ENCODE measurements at regions not wholly inside any gene's neighbourhood (a gene's known extent, or its start where the extent isn't known, plus 50 kb on each side); places are given as distances from the start of the nearest gene placed in this dataset.

DNA sequence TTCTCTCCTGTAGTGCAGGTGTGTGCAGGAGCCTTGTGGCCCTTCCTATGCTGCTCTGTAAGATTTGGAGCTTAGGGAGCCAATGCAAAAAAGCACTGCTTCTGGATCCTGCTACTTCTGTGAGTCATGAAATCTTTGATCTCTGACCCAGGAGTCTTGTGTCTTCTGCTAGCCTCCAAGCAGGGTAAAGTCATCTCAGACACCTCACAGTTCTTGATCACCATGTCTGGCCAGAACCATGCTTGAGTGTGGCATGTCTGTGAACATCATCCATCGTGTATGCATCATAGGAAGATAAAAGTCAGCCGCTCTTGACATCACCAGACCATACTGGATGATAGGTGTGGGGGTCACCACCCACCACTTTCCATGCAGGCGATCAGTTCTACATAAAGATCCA lies 247.8 kb downstream of the RPLP1 start:
- Histone ChIP-seq H3K36me3 (ENCODE audit: insufficient read depth, low read length) (no peaks in the 10 kb centered on the region), H3K9ac (ENCODE audit: low read depth, low read length, poor library complexity, severe bottlenecking) (no peak overlapping the region), H3K4me2 (ENCODE audit: low read depth, low read length, poor library complexity, severe bottlenecking) (no peak overlapping the region), H4K20me1 (ENCODE audit: insufficient read depth, low read length, poor library complexity, severe bottlenecking) (no peaks in the 10 kb centered on the region), H3F3A (ENCODE audit: low read depth) (no peaks in the 10 kb centered on the region), H3K4me1 (ENCODE audit: insufficient read depth, low read length, poor library complexity, severe bottlenecking) (no peaks in the 10 kb centered on the region), H3K27me3 (ENCODE audit: insufficient read depth, low read length, poor library complexity, severe bottlenecking) (no peaks in the 10 kb centered on the region), H3K9me2 (replicated peaks; ENCODE audit: low read depth, low read length) (no peaks in the 10 kb centered on the region), H2AFZ (ENCODE audit: low read length) (no peak overlapping the region), H3K9me3 (ENCODE audit: insufficient read depth, low read depth, low read length) (no peaks in the 10 kb centered on the region), H3K79me2 (ENCODE audit: insufficient read depth, low read length) (no peaks in the 10 kb centered on the region), H3K4me3 (ENCODE audit: low read length, poor library complexity, severe bottlenecking) (no peak overlapping the region)
- TF ChIP-seq, protein P1, sequence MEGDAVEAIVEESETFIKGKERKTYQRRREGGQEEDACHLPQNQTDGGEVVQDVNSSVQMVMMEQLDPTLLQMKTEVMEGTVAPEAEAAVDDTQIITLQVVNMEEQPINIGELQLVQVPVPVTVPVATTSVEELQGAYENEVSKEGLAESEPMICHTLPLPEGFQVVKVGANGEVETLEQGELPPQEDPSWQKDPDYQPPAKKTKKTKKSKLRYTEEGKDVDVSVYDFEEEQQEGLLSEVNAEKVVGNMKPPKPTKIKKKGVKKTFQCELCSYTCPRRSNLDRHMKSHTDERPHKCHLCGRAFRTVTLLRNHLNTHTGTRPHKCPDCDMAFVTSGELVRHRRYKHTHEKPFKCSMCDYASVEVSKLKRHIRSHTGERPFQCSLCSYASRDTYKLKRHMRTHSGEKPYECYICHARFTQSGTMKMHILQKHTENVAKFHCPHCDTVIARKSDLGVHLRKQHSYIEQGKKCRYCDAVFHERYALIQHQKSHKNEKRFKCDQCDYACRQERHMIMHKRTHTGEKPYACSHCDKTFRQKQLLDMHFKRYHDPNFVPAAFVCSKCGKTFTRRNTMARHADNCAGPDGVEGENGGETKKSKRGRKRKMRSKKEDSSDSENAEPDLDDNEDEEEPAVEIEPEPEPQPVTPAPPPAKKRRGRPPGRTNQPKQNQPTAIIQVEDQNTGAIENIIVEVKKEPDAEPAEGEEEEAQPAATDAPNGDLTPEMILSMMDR (conservative IDR thresholded peaks at IDR 0.05; ENCODE audit: low read length) = no peak
- no peak for TF ChIP-seq EZH2phosphoT487 (IDR thresholded peaks at IDR 0.05; ENCODE audit: borderline replicate concordance)

DNA sequence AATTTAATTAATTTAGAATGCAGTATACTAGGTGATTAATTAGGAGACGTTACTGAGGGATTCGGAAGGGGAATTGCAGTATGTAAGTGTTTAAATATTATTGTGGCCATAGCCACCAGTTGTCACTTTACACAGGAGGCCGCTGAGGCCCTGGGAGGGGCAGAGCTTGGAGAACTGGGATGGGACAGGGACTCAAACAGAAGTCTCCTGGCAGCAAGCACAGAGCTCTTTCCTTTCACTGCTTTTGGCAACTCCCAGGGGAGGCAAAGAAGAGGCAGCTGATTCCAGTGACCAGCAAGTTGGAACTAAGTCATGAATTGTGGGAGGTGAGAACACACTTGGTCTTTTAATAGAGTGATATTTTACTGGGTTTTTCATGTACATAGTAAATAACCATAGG lies 248.6 kb downstream of the RPLP1 start:
- Histone ChIP-seq H3K4me3 (ENCODE audit: low read length, poor library complexity, severe bottlenecking) (no peak overlapping the region), H3K9me3 (ENCODE audit: insufficient read depth, low read depth, low read length) (no peaks in the 10 kb centered on the region), H3K4me2 (ENCODE audit: low read depth, low read length, poor library complexity, severe bottlenecking) (no peak overlapping the region), H3K27me3 (ENCODE audit: insufficient read depth, low read length, poor library complexity, severe bottlenecking) (no peaks in the 10 kb centered on the region), H2AFZ (ENCODE audit: low read length) (no peak overlapping the region), H4K20me1 (ENCODE audit: insufficient read depth, low read length, poor library complexity, severe bottlenecking) (no peaks in the 10 kb centered on the region), H3K9me2 (replicated peaks; ENCODE audit: low read depth, low read length) (no peaks in the 10 kb centered on the region), H3F3A (ENCODE audit: low read depth) (no peaks in the 10 kb centered on the region), H3K4me1 (ENCODE audit: insufficient read depth, low read length, poor library complexity, severe bottlenecking) (no peaks in the 10 kb centered on the region), H3K9ac (ENCODE audit: low read depth, low read length, poor library complexity, severe bottlenecking) (no peak overlapping the region), H3K79me2 (ENCODE audit: insufficient read depth, low read length) (no peaks in the 10 kb centered on the region), H3K36me3 (ENCODE audit: insufficient read depth, low read length) (no peaks in the 10 kb centered on the region)
- TF ChIP-seq, protein P1 (conservative IDR thresholded peaks at IDR 0.05; ENCODE audit: low read length) = no peak
- no peak for TF ChIP-seq EZH2phosphoT487 (IDR thresholded peaks at IDR 0.05; ENCODE audit: borderline replicate concordance)

DNA sequence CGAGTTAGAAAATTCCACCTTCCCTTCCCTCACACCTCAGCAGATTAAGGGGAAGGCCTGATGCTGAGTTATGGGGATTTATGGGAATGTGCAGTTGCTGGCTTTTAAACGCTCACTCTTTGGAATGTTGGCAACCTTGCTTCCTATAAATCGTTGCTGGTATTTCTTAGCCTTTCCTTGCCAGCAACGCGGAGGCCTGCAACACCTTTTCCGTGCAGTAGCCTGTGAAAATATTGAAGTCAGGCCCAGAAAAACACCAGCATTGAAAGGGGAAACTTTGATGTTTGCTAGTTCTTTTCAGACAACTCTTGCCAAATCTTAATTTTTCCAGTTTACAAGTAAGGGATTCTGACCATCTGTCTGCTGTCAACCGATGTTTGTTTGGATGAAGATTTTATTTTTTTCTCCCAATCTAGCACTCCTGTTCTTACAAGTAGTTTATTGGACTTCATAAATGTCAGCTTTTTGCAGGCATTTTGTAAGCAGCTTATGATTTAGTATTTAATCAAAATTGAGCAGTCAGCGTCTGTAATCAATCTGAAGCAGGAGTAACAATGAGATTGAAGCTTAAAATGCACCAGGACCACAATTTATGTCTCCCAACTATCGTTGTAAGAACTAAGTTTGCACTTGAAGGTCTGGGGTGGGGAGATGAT lies 251.0 kb downstream of the RPLP1 start:
- no peaks in the 10 kb centered on the region for H3K9me3 ChIP-seq (ENCODE audit: insufficient read depth, low read depth, low read length)

More for the DNA sequence above, 251.0 kb downstream of the RPLP1 start:
- TF ChIP-seq, protein P1 (conservative IDR thresholded peaks at IDR 0.05; ENCODE audit: low read length) = no peak
- no peak for TF ChIP-seq EZH2phosphoT487 (IDR thresholded peaks at IDR 0.05; ENCODE audit: borderline replicate concordance)
- no peaks in the 10 kb centered on the region for H3K36me3 ChIP-seq (ENCODE audit: insufficient read depth, low read length)
- H4K20me1 ChIP-seq (ENCODE audit: insufficient read depth, low read length, poor library complexity, severe bottlenecking) = no peaks in the 10 kb centered on the region
- no peaks in the 10 kb centered on the region for H3K4me1 ChIP-seq (ENCODE audit: insufficient read depth, low read length, poor library complexity, severe bottlenecking)
- no peaks in the 10 kb centered on the region for H3K79me2 ChIP-seq (ENCODE audit: insufficient read depth, low read length)
- no peaks in the 10 kb centered on the region for H3K9me2 ChIP-seq (replicated peaks; ENCODE audit: low read depth, low read length)
- H2AFZ ChIP-seq (ENCODE audit: low read length) = no peak overlapping the region
- H3K4me2 ChIP-seq (ENCODE audit: low read depth, low read length, poor library complexity, severe bottlenecking) = no peak overlapping the region
- H3K9ac ChIP-seq (ENCODE audit: low read depth, low read length, poor library complexity, severe bottlenecking) = no peak overlapping the region
- H3F3A ChIP-seq (ENCODE audit: low read depth) = no peaks in the 10 kb centered on the region
- no peaks in the 10 kb centered on the region for H3K27me3 ChIP-seq (ENCODE audit: insufficient read depth, low read length, poor library complexity, severe bottlenecking)
- H3K4me3 ChIP-seq (ENCODE audit: low read length, poor library complexity, severe bottlenecking) = no peak overlapping the region

All from Loucy (cell line).